BJ (cell line): ENCODE measurements at regions not wholly inside any gene's neighbourhood (a gene's known extent, or its start where the extent isn't known, plus 50 kb on each side); places are given as distances from the start of the nearest gene placed in this dataset.

Experiments
- CTCF ChIA-PET: fragments of 350-600 bp; formaldehyde crosslinking; extraction: SDS; loops from one replicate; lab custom pipeline; 2021; ENCODE audit warnings: antibody characterized with exemption, inconsistent platforms; lab: Yijun Ruan, JAX
- POLR2A ChIA-PET: fragments of 300-600 bp; sonication (Branson Sonifier 250); formaldehyde crosslinking; extraction: SDS; loops from one replicate; lab custom pipeline; 2021; ENCODE audit warnings: antibody characterized with exemption; lab: Charles Lee
- DNase-seq: peaks from one replicate; pipeline ENCODE4 v3.0.0-alpha.2; 2011; ENCODE audit warnings: low read depth
- H3K27me3 ChIP-seq: 2 replicates; pipeline ENCODE4 v1.6.0; 2011; ENCODE audit warnings: low read length; ENCODE audit not compliant: control insufficient read depth, insufficient read depth
- H3K36me3 ChIP-seq: 2 replicates; pipeline ENCODE4 v1.5.1; 2011; ENCODE audit warnings: low read length; ENCODE audit not compliant: control insufficient read depth, insufficient read depth
- H3K4me3 ChIP-seq: 2 replicates; pipeline ENCODE4 v1.5.1; 2011; ENCODE audit warnings: low read depth, mild to moderate bottlenecking, control low read depth, low read length
- CTCF ChIP-seq: IDR thresholded peaks from 2 replicates; pipeline ENCODE4 v1.5.1; 2011; ENCODE audit warnings: low read depth, mild to moderate bottlenecking, control low read depth, inconsistent platforms, low read length, moderate library complexity; ENCODE audit not compliant: insufficient read depth

GRCh38 chr2:41907141-41907540 is 140.7 kb upstream of the PKDCC start:
- Histone ChIP-seq H3K4me3 (no peak overlapping the region), H3K36me3 (no peaks in the 10 kb centered on the region), H3K27me3 (peaks cover 2% of the 10 kb centered on the region; the same call in 1 of the 2 replicates)
- DNase-seq, result no peak
- TF ChIP-seq CTCF, result no peak
- POLR2A ChIA-PET, result no interaction called here
- CTCF ChIA-PET, result no interaction called here

- POLR2A ChIA-PET, result no interaction called here
- no peak for DNase-seq
These were observed 140.0 kb upstream of the PKDCC start for GRCh38 chr2:41907771-41908207.

GRCh38 chr2:41908349-41908748 is 139.5 kb upstream of the PKDCC start:
- Histone ChIP-seq H3K27me3 (peaks cover 2% of the 10 kb centered on the region; the same call in 1 of the 2 replicates), H3K4me3 (no peak overlapping the region), H3K36me3 (no peaks in the 10 kb centered on the region)
- no peak for DNase-seq
- ChIA-PET POLR2A (no interaction called here), CTCF (no interaction called here)
- TF ChIP-seq CTCF, result no peak

More at GRCh38 chr2:41907771-41908207, 140.0 kb upstream of the PKDCC start:
- CTCF ChIA-PET, result no interaction called here
- H3K36me3 ChIP-seq, result no peaks in the 10 kb centered on the region
- peaks cover 2% of the 10 kb centered on the region; the same call in 1 of the 2 replicates for H3K27me3 ChIP-seq
- H3K4me3 ChIP-seq, result no peak overlapping the region
- no peak for TF ChIP-seq CTCF

GRCh38 chr2:41909584-41909983 is 138.2 kb upstream of the PKDCC start:
- TF ChIP-seq CTCF, result no peak
- Histone ChIP-seq H3K27me3 (peaks cover 2% of the 10 kb centered on the region; the same call in 1 of the 2 replicates), H3K4me3 (no peak overlapping the region), H3K36me3 (no peaks in the 10 kb centered on the region)
- CTCF ChIA-PET, result no interaction called here
- DNase-seq, result no peak
- POLR2A ChIA-PET, result no interaction called here

- no peak for DNase-seq
- TF ChIP-seq CTCF, result no peak
- CTCF ChIA-PET, result no interaction called here
- Histone ChIP-seq H3K4me3 (no peak overlapping the region), H3K36me3 (no peaks in the 10 kb centered on the region), H3K27me3 (peaks cover 2% of the 10 kb centered on the region; the same call in 1 of the 2 replicates)
- POLR2A ChIA-PET, result no interaction called here
These were observed 137.7 kb upstream of the PKDCC start for GRCh38 chr2:41910126-41910525.
